ENCODE measurements at regions not wholly inside any gene's neighbourhood (a gene's known extent, or its start where the extent isn't known, plus 50 kb on each side); places are given as distances from the start of the nearest gene placed in this dataset.

GRCh38 chr12:84502907-84503787, 409.5 kb downstream of the SLC6A15 start:
- Histone ChIP-seq H3K4ac (ENCODE audit: low read depth, low read length) (no peak overlapping the region), H3K9me1 (ENCODE audit: insufficient read depth, low read length) (no peaks in the 10 kb centered on the region), H4K91ac (ENCODE audit: insufficient read depth, low read depth, low read length) (no peak overlapping the region), H3K4me2 (ENCODE audit: low read depth, low read length) (no peak overlapping the region), H2BK20ac (ENCODE audit: low read depth, low read length) (no peak overlapping the region), H3K36me3 (ENCODE audit: control insufficient read depth, insufficient read depth, low read length) (no peaks in the 10 kb centered on the region), H4K5ac (ENCODE audit: low read depth, low read length) (no peak overlapping the region), H3K79me1 (ENCODE audit: low read depth in 1 of 2, low read length in 2 of 2) (no peaks in the 10 kb centered on the region), H3K4me3 (ENCODE audit: insufficient read depth, low read depth, low read length) (no peak overlapping the region), H2BK15ac (ENCODE audit: low read depth, low read length) (no peak overlapping the region), H2AK5ac (ENCODE audit: low read depth, low read length) (no peak overlapping the region), H2AK9ac (replicated peaks; ENCODE audit: low read depth, low read length, poor library complexity) (no peak overlapping the region), H2BK5ac (ENCODE audit: low read depth, low read length, poor library complexity, severe bottlenecking) (no peak overlapping the region), H3K56ac (ENCODE audit: extremely low read depth, insufficient read depth, low read length) (no peak overlapping the region), H4K20me1 (ENCODE audit: insufficient read depth, low read length) (no peaks in the 10 kb centered on the region), H3K4me1 (ENCODE audit: control insufficient read depth, insufficient read depth, low read length) (no peaks in the 10 kb centered on the region; the same call in 1 of the 2 replicates), H3K27ac (ENCODE audit: insufficient read depth, low read length) (no peak overlapping the region), H3K14ac (replicated peaks; ENCODE audit: low read depth, low read length) (no peak overlapping the region), H2BK120ac (ENCODE audit: low read depth, low read length) (no peak overlapping the region), H3K18ac (ENCODE audit: low read depth, low read length) (no peak overlapping the region), H4K8ac (ENCODE audit: low read depth in 2 of 2, low read length in 2 of 2) (no peak overlapping the region), H3K9ac (ENCODE audit: low read depth, low read length) (no peak overlapping the region), H3K9me3 (ENCODE audit: control insufficient read depth, insufficient read depth, low read length) (no peaks in the 10 kb centered on the region), H2AFZ (replicated peaks; ENCODE audit: low read length, poor library complexity) (no peak overlapping the region), H3K23ac (ENCODE audit: low read depth, low read length) (no peak overlapping the region), H3K27me3 (ENCODE audit: control insufficient read depth, insufficient read depth, low read length) (no peaks in the 10 kb centered on the region)
- WGBS, 2 experiments (ENCODE audit: extremely low coverage in 2 of 2, insufficient read length in 1 of 2): no CpG with 5 or more reads among the region's 4 CpGs
- CTCF ChIA-PET: interaction anchor here (0.7 to 1.8 kb wide), 5 partner anchors 10 to 1817 kb away, joined by 3 to 8 read pairs (median 4); no protein-coding TSS in a partner anchor
- no TSS peak for BruUV-seq (replicated peaks)
- POLR2A ChIA-PET (ENCODE audit: unreplicated experiment): no interaction called here
- peak; percentile 72 for DNase-seq
- intact Hi-C loops (cut with micrococcal nuclease) (loop anchor here (1.0 kb wide), 4 partner anchors 677 to 1976 kb away; no protein-coding TSS in a partner anchor), in situ Hi-C loops (cut with MboI; ENCODE audit: low sequenced_read_pairs) (loop anchor here (25.0 kb wide), 2 partner anchors 1491 to 1966 kb away; no protein-coding TSS in a partner anchor), dilution Hi-C loops (cut with HindIII; ENCODE audit: low sequenced_read_pairs, unreplicated experiment) (no loop called here)
- peak; percentile 99 for ATAC-seq (ENCODE audit: low read depth)
- TF ChIP-seq SMC3 (IDR thresholded peaks at IDR 0.05; ENCODE audit: low read depth, low read length) (peak; percentile 70), MXI1 (IDR thresholded peaks at IDR 0.05; ENCODE audit: borderline replicate concordance, low read depth, low read length) (no peak), USF2 (IDR thresholded peaks at IDR 0.05; ENCODE audit: low read depth, low read length) (no peak), MAFK (IDR thresholded peaks at IDR 0.05; ENCODE audit: low read depth, low read length) (no peak), RAD21 (IDR thresholded peaks at IDR 0.05; ENCODE audit: low read length) (peak; percentile 90), NFE2L2 (IDR thresholded peaks at IDR 0.05; ENCODE audit: low read depth, low read length) (no peak), POLR2A (IDR thresholded peaks at IDR 0.05; ENCODE audit: low read depth, low read length) (no peak), FOS (IDR thresholded peaks at IDR 0.05; ENCODE audit: low read depth, low read length) (no peak), MAZ (IDR thresholded peaks at IDR 0.05; ENCODE audit: borderline replicate concordance, low read depth, low read length) (no peak), CTCF (conservative IDR thresholded peaks at IDR 0.05; ENCODE audit: low read depth, low read length) (peak; percentile 90), CHD1 (IDR thresholded peaks at IDR 0.05; ENCODE audit: low read depth, low read length) (no peak), RFX5 (IDR thresholded peaks at IDR 0.05; ENCODE audit: low read depth, low read length) (no peak)
- TF ChIP-seq, protein P1, sequence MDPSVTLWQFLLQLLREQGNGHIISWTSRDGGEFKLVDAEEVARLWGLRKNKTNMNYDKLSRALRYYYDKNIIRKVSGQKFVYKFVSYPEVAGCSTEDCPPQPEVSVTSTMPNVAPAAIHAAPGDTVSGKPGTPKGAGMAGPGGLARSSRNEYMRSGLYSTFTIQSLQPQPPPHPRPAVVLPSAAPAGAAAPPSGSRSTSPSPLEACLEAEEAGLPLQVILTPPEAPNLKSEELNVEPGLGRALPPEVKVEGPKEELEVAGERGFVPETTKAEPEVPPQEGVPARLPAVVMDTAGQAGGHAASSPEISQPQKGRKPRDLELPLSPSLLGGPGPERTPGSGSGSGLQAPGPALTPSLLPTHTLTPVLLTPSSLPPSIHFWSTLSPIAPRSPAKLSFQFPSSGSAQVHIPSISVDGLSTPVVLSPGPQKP (IDR thresholded peaks at IDR 0.05; ENCODE audit: borderline replicate concordance, low read depth, low read length): no peak

All from IMR-90 (cell line).